ENCODE measurements at regions not wholly inside any gene's neighbourhood (a gene's known extent, or its start where the extent isn't known, plus 50 kb on each side); places are given as distances from the start of the nearest gene placed in this dataset.

DNA sequence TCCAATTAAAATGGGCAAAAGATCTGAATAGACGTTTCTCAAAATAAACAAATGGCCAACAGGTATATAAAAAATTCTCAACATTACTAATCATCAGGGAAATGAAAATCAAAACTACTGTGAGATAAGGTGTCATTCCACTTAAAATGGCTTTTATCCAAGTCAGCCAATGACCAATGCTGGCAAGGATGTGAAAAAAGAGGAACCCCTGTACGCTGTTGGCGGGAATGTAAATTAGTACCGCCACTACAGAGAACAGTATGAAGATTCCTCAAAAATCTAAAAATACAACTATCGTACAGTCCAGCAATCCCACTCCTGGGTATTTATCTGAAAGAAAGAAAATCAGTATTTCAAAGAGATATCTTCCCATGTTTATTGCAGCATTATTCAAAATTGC, 176.9 kb upstream of the STT3B start:
- no peak for TF ChIP-seq CTCF (conservative IDR thresholded peaks at IDR 0.05)
- no peak for TF ChIP-seq EZH2 (IDR thresholded peaks at IDR 0.05; ENCODE audit: low read depth)
